NCI-H345 treated with DMSO at 0.1 percent for 48 hours (cell line): ENCODE measurements at regions not wholly inside any gene's neighbourhood (a gene's known extent, or its start where the extent isn't known, plus 50 kb on each side); places are given as distances from the start of the nearest gene placed in this dataset.

Source experiments
- DNase-seq: peaks from one replicate; lab custom pipeline; 2025; ENCODE audit not compliant: unreplicated experiment; lab: John Stamatoyannopoulos, UW

DNA sequence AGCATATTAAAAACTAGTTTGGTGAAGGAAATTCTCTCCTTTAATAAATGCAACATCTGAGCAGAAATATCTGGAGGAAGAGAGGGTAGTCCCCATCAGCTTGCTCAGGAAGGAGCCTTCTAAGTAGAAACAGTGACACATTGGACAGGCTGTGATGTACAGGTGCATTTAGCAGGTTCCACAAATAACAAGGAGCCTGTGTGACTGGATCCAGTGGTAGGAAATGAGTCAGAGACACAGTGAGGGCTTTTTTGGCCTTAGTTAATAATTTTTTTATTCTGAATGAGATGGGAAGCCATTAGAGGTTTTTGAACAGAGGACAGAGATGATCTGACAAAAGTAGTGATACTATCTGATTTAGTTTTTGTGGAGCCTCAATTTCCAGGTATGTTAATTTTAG, 738.9 kb upstream of the PTBP2 start:
- no peak for DNase-seq

DNA sequence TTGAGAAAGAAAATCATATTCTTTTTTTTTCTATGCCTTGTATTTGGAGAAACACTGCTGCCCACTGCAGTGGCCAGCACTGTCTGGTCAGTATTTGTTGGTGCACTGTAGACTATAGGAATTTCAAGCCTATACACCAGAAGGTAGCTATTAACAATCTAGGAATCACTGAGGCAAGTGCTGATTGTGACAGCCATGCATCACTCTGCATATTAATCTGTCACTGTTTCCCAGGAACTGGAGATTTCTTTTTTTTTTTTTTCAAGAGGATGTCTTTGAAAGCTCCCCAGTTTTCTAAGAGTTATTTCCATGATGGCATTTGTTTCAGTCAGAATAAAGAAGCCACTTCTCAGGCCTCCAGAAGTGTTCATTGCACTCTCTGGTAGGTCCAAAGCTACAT, 737.8 kb upstream of the PTBP2 start:
- DNase-seq = no peak

DNA sequence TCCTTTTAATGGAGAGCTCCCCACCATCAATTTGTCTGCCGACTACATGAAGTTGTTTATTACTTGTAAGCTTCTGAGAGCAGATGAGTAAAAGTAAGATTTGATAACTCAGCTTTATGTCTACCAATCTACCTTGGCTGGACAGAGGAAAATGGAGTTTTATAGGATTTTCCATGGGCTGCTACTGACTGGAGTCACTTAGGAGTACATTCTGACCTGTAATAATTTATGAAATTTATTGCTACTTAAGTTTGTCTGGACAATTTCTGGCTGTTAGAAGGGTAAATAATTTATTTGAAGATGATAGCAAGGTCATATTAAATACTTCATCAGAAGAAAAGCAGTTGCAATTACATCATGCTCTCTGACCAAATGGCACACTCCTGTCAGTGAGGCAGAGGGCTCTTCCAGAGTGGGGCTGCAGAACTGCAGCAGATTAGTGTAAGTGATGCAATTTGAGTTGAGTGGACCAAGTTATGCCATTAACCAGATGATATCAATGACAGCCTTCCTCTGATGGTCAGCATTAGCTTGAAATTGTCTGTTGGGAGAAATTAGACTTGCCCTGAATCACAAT, 736.7 kb upstream of the PTBP2 start:
- no peak for DNase-seq

DNA sequence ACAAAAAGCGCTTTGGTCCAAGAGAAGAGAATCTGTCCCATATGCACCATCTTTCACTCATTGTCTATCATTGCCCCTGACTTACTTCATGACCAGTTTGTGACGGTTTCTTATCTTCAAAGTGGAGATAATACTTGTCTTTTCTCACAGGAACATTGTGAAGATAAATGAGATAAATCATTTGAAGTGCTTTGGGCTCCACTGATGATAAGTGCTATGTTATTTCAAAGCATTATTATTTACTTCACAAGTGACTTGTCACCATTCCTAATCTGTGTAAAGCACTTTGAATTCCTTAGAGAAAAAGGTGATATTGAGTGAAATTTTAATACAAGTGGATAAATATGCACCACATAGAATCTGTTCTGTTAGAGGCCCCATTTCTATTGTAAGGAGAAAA, 731.6 kb upstream of the PTBP2 start:
- no peak for DNase-seq

DNA sequence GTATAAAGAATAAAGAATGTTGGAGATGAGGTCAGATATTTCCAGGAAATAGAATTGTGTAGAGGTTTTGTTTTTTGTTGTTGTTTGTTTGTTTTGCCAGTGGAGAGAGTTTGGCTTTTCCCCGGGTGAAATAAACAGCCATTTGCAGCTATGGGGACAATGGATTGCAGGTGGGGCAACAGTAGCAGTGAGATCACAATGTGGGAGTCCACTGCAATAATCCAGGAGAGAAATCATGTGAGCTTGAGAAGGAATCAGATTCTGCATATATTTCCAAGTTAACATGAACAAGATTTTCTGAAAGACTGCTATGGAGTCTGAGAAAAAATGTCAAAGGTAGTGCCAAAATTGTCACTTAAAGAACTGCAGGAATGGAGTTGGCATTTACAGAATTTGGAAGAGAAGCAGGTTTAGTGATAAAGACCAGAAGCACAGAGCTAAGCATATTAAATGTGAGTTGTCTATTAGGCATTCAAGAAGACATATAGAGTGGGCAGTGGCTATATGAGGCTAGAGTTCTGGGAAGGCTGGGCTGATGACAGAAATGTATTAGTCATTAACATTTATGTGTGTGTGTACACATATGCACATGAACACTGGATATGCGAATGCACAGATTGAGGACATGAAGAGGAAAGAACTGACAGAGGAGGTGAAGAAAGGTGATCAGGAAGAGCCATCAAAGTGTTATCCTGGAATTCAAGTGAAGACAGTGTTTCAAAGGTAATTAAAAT, 729.6 kb upstream of the PTBP2 start:
- DNase-seq = no peak

DNA sequence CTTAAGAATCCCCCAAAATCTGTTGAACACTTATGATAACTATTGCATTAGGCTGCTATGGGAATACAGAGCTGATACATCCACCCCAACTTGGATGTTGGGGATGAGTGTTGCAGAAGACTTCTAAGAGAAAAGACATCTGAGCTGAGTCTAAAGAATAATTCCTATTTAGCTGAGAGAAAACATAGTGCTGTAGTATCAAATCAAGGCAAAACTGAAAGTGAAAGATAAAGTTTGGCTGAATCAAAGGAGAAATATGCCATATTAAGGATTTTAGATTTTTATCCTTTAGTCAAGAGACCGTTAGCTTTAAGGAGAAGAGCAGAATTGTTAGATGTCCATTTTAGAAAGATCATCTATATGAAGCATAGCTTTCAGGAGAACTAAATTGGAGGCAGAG, 726.9 kb upstream of the PTBP2 start:
- DNase-seq = no peak

DNA sequence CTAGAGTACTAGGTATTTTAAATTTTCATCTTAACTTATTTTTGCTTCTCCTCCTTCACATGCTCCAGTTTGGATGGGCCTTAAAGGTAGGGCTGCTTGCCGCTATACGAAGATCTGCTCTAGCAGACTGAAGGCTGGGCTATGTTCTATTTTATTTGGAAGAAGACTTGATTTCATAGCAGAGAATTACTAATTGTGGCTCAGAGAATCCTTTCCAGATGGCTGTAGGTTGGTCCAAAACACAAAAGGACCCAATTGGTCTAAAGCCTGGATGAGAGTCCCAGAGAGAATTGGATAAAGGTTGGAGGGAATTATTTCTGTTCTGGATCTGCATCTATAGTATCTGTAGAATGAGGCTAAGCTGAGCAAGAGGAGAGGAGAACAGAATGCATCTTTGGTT, 719.4 kb upstream of the PTBP2 start:
- DNase-seq = no peak

DNA sequence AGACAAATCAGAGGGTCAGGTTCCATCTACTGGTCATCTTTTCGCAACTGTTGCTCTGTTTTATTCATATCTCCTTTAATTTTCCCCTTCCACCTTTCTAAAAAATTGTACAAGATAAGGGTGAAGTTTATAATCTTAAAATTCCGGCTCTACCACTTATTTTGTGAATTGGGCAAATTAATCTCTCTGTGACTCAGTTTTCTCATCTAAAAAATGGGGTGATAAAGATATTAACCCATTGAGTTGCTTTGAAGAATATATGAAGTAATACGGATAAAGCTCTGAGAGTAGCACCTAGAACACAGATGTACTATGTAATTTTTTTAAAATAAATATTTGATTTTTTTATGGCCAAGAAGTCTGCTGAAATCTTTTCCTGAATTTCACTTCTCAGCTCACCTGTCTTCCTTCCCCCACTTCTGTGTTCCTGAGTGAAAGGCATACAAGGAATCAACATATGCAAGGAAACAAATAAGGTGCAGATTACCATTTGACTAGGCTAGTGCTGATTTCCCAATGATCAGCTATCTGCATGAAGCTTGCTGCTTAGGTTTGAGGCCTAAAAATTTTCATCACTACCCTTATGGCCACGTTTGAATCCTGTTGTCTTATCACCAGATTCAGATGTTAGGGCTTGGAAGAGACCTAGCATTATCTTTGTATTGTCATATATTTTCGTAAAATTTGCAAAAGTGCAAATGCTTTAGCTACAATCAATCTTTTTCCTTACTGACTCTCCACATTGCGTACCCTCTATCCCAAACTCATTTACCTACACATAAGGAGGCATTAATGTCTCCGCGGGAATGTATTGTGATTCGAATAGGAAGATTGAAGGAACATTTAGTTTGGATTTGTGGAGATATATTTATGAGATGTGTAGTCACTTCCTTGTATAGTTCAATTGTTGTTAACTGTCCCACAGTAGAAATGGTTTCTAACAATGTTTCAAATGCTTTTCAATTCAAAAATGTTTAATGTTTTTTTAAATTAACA, 718.3 kb upstream of the PTBP2 start:
- DNase-seq = no peak

DNA sequence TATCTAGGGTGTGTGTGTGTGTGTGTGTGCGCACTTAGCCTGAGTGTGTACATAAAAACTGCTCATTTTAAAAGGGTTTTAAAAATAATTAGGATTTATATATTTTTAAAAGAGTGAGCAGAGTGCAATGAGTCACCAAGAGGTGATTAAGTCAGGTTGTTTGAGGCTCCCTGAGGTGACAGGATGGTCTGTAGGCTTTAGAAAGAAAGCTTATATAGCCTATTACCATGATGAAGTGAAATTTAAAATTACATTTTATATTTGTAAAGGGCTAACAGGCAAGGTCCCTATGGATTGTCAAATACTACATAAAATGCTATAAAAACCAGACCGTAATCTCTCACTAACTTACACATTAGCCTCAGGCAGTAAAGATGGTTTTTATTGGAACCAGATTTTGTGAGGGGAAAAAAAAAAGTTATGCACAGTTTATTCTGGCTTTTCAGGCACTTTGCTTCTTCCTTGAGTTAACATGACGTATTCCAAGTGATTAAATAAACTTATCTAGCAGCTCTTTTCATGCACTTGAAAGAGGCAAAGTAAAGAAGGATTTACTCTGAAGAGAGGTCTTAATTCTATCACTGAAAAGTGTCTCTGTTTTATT, 711.7 kb upstream of the PTBP2 start:
- no peak for DNase-seq

DNA sequence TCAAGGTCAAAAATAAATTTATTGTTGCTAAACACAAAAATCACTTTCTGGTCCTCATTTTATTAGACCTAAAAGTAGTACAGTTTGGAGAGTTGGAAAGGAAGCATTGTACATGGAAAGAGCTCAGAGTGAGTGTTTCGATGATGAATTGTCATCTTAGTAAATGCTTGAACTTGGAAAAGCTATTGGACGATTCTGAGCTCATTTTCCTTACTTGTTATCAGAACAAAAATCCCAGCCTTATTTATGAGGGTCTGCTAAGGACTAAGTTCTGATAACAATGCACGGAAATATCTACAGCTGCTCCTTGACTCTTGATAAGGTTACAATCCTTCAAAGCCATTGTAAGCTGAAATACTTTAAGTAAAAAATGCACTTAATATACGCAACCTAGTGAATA, 710.0 kb upstream of the PTBP2 start:
- no peak for DNase-seq

DNA sequence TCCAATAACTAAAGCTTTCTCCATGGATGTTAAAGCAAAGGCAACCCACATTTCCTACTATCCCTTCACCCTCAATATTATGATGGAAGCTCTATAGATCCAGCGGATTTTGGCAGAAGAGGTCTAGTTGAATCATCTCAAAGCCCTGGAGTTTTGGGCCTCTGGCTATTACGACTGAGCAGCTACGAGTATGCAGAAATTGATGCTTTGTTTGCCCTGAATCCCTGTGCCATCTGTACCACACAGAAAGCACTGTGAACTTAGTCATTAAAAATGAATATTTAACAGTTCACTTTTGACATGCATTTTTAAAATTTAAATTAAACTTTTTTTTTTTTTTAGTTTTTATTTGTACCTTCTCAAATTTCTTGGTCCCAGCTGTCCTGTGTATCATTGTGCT, 705.4 kb upstream of the PTBP2 start:
- no peak for DNase-seq

DNA sequence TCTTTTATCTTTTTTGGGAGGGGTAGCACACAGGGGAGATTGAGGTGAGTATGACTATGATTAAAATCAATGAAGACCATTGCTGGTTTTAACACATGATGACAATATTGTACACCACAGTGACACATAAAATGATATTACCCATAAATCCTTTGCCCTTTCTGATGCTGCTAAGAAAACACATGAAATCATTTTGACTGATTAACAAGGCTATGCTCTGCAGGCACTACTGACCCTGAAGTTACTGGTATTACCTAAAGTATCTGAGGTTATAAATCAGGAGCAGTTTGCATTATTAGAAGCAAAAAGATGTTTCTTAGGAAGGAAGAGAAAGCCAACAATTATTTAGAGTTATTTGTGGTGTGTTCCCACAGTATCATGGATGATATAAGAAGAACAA, 701.2 kb upstream of the PTBP2 start:
- no peak for DNase-seq

DNA sequence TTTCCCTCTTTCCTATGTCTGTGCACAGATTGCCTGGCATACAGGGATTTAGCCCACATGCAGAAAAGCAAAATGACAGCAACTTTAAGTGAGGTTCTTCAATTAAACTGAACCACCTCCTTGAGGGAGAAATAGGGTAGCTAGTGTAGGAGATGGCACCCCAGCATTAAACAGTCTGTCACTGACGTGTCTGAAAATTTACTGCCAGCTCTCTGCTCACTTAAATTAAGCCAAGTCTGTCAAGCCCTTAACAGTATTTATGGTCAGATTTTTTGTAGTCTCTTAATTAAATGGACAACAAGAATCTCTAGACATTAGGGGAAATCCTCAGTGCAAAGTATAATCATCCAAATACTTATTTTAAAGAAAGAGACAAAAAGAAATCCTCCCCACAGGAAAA, 696.5 kb upstream of the PTBP2 start:
- no peak for DNase-seq

DNA sequence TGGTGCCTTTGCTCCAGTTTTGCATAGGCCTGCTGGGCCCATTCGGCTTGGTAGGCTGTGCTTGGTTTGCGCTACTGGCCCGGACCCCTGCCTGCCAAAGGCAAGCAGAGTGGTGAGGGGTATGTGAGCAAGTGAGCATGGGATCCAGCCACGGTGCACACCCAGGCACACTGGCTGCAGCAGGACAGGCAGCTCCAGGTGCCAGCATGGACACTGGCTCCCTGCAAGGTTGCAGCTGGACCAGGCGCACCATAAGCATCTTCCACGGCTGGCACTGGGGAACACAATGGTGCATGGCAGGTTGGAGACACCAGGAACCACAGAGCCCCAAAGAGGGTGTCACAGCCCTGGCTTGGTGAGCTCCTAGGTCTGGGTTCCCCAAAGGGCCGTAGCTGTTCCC, 693.5 kb upstream of the PTBP2 start:
- DNase-seq = no peak

DNA sequence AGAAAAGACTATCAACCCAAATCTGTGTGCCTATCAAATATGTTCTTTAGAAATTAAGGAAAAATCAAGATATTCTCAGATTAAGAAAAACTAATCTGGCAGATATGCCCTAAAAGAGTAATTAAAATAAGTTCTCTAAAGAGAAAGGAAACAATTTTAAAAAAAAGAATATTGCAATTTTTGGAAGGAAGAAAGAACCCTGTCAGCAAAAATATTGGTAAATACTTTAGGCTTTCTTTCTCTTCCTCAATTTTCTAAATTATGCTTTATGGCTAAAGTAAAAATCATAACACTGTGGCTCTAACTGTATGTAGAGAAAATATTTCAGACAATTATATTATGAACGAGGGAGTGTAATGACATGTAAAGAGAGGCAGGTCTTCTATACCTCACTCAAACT, 691.3 kb upstream of the PTBP2 start:
- no peak for DNase-seq

DNA sequence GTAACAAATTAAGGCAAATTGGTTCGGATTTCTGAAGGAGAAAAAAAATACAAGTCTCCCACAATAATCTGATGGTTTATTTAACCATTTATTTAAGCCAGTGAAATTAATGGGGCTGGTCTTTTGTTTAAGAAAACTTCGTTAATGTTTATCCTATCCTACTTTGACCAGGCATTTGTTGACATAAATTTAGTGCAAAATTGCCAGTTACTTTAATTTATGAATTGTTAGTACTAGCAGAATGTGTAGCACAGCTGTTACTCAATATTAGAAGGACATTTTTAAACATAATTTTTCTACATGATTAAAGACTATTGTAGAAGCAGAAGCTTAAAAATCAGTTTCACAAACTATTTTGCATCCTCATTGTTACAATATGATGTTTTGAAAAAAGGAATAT, 687.6 kb upstream of the PTBP2 start:
- no peak for DNase-seq

DNA sequence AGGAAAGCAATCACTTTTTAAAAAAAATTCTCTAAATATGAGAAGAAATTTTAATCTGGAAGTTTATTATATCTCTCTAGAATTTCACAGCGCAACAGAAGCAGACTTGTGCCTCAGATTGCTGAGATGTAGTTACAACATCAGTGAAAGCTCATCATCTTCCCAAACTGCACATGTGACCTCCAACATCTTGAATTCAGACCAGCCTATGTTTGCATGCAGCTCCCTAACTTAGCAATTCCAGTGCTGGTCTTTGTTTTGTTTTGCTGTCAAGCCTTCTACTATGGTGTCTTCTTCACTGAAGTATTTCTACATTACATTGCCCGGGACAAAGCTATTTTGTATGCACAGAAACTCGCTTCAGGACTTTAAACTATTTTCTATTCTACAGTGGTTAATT, 684.8 kb upstream of the PTBP2 start:
- DNase-seq = no peak

DNA sequence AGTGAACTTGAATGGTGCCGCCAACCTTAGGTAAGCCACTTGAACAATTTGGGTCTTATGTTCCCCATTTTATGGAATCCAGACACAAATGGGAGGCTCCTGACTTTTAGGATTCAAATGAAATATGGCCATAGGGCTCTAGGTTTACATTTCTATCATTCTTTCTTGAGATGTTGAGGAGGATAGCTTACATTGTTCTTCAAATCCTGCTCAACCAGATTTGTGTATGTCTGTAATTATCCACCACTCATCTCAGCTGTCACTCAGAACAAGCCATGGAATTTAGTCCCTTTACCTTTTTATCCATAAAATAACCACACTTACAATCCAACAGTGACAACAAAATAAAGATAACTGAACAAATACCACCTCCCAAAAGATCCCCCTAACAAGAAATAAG, 682.9 kb upstream of the PTBP2 start:
- no peak for DNase-seq

DNA sequence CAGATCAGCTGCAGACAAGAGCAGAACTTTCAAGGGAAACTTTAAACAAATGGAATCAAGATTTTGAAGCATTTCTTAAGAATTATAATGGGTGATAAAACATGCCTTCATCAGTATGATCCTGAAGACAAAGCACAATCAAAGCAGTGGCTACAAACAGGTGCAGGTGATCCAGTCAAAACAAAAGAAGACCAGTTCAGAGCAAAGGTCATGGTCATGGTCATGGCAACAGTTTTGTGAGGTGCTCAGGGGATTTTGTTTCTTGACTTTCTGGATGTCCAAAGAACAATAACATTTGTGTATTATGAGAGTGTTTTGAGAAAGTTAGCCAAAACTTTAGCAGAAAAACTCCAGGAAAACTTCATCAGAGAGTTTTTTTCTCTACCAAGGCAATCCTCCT, 681.7 kb upstream of the PTBP2 start:
- no peak for DNase-seq

DNA sequence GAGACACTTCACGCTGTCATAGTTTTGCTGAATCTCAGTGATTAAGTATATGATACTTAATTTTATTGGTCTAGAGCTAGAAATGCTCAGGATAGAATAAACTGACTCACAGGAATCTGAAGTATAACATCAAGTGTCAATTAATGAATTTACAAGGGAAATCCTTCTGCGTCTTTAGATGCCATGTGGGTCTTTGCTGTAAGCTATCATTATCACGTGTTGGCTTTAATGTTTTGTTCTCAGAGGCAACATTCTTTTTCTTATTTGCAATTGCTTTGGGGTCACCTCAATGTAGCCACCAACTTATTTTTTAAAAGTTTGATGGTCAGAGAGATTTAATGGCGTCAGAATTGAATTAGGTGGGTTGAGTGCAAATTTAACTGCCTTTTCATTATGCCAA, 680.1 kb upstream of the PTBP2 start:
- no peak for DNase-seq

DNA sequence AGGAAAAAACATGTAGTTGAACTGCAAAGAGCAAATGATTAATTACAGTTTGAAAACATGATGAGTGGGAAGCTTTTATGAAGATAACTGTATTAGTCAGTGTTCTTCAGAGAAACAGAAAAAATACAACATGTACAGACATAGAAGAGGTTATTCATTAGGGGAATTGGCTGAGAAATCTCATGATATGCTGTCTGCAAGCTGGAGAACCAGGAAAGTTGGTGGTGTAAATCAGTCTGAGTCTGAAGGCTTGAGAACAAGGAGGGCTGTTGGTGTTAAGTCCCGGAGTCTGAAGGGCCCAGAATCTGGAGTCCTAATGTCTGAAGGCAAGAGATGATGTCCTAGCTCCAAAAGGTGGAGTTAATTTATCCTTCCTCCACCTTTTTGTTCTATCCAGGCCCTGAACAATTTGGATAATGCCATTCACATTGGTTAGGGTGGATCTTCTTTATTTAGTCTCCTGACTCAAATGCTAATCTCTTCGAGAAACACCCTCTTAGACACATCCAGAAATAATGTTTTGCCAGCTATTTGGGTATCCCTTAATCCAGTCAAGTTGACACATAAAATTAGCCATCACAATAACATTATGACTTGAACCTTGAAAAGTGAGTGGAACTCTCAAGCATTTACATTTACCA, 672.9 kb upstream of the PTBP2 start:
- DNase-seq = no peak
